Upper lobe of right lung (tissue), 1 donor: ENCODE measurements at regions not wholly inside any gene's neighbourhood (a gene's known extent, or its start where the extent isn't known, plus 50 kb on each side); places are given as distances from the start of the nearest gene placed in this dataset.

Experiments
- ATAC-seq: fragments of 200-7000 bp; cut with Tn5 transposase; one replicate; pipeline ENCODE4 v1.9.1; 2020; ENCODE audit warnings: mild to moderate bottlenecking, moderate library complexity
- DNase-seq: peaks from one replicate; pipeline ENCODE4 v3.0.0-alpha.2; 2020
- H3K27ac ChIP-seq: fragments of 200-600 bp; one replicate; pipeline ENCODE4 v1.8.0; 2022
- H3K27me3 ChIP-seq: fragments of 200-600 bp; one replicate; pipeline ENCODE4 v1.8.0; 2022; ENCODE audit warnings: mild to moderate bottlenecking
- H3K36me3 ChIP-seq: fragments of 200-600 bp; one replicate; pipeline ENCODE4 v1.8.0; 2022
- H3K4me1 ChIP-seq: fragments of 200-600 bp; one replicate; pipeline ENCODE4 v1.8.0; 2022
- H3K4me3 ChIP-seq: fragments of 200-600 bp; one replicate; pipeline ENCODE4 v1.8.0; 2022; ENCODE audit warnings: mild to moderate bottlenecking
- H3K9me3 ChIP-seq: fragments of 200-600 bp; one replicate; pipeline ENCODE4 v1.8.0; 2022
- CTCF ChIP-seq: fragments of 200-600 bp; IDR thresholded peaks from one replicate; pipeline ENCODE4 v1.8.0; 2022; ENCODE audit warnings: antibody characterized with exemption
- intact Hi-C: fragments of 100-400 bp; cut with DNase I; formaldehyde crosslinking; loops from one replicate; pipeline ENCODE4 v1.11.0; 2022
- donor health status: DM: no; HTN: yes; CAD: no; lungs with severe emphysema.

- TF ChIP-seq CTCF, result no peak
- Histone ChIP-seq H3K4me3 (no peak overlapping the region), H3K27me3 (no peaks in the 10 kb centered on the region), H3K9me3 (no peaks in the 10 kb centered on the region), H3K36me3 (no peaks in the 10 kb centered on the region), H3K4me1 (peaks cover 4% of the 10 kb centered on the region), H3K27ac (no peak overlapping the region)
- DNase-seq (no peak), ATAC-seq (peak; percentile 12)
- intact Hi-C loops, result no loop called here
Measured at GRCh38 chr15:61415617-61416120, 186.6 kb upstream of the RORA start.

- no peak for TF ChIP-seq CTCF
- no peak overlapping the region for H3K27ac ChIP-seq
- H3K27me3 ChIP-seq, result no peaks in the 10 kb centered on the region
- H3K36me3 ChIP-seq, result no peaks in the 10 kb centered on the region
- no peak overlapping the region for H3K4me3 ChIP-seq
- no peak for DNase-seq
- H3K9me3 ChIP-seq, result no peaks in the 10 kb centered on the region
- peaks cover 4% of the 10 kb centered on the region for H3K4me1 ChIP-seq
- no peak for ATAC-seq
- intact Hi-C loops, result no loop called here
Measured at GRCh38 chr15:61411902-61412510, 182.9 kb upstream of the RORA start.

- DNase-seq (no peak), ATAC-seq (no peak)
- Histone ChIP-seq H3K36me3 (no peaks in the 10 kb centered on the region), H3K27ac (no peak overlapping the region), H3K4me3 (no peak overlapping the region), H3K27me3 (no peaks in the 10 kb centered on the region), H3K4me1 (peaks cover 4% of the 10 kb centered on the region), H3K9me3 (no peaks in the 10 kb centered on the region)
- TF ChIP-seq CTCF, result no peak
- intact Hi-C loops, result no loop called here
Measured at GRCh38 chr15:61410662-61411061, 181.6 kb upstream of the RORA start.

- TF ChIP-seq CTCF, result no peak
- intact Hi-C loops, result no loop called here
Measured at GRCh38 chr15:61404567-61404966, 175.5 kb upstream of the RORA start.

GRCh38 chr15:61403884-61404283 is 174.8 kb upstream of the RORA start:
- intact Hi-C loops, result no loop called here
- no peak for TF ChIP-seq CTCF
- Histone ChIP-seq H3K27ac (no peak overlapping the region), H3K36me3 (no peaks in the 10 kb centered on the region), H3K4me3 (no peak overlapping the region), H3K9me3 (no peaks in the 10 kb centered on the region), H3K4me1 (no peaks in the 10 kb centered on the region), H3K27me3 (no peaks in the 10 kb centered on the region)
- DNase-seq, result no peak
- no peak for ATAC-seq

More at GRCh38 chr15:61404567-61404966, 175.5 kb upstream of the RORA start:
- H3K9me3 ChIP-seq, result no peaks in the 10 kb centered on the region
- no peak for ATAC-seq
- H3K27ac ChIP-seq, result no peak overlapping the region
- no peaks in the 10 kb centered on the region for H3K4me1 ChIP-seq
- H3K27me3 ChIP-seq, result no peaks in the 10 kb centered on the region
- H3K4me3 ChIP-seq, result no peak overlapping the region
- H3K36me3 ChIP-seq, result no peaks in the 10 kb centered on the region
- DNase-seq, result no peak
